Right lobe of liver (tissue), 6 donors: ENCODE measurements at regions not wholly inside any gene's neighbourhood (a gene's known extent, or its start where the extent isn't known, plus 50 kb on each side); places are given as distances from the start of the nearest gene placed in this dataset.

Source experiments
- ATAC-seq, 4 donors: fragments of 200-7000 bp; cut with Tn5 transposase; one replicate each; pipeline ENCODE4 v1.9.1; 2020; ENCODE audit warnings: mild to moderate bottlenecking in 4 of 4, moderate library complexity in 4 of 4
- DNase-seq, 3 donors: peaks; one replicate each; pipeline ENCODE4 v3.0.0-alpha.2; 2020
- H3K27ac ChIP-seq, 3 donors: fragments of 200-600 bp; one replicate each; pipeline ENCODE4 v1.8.0; 2022
- H3K27me3 ChIP-seq, 2 donors: fragments of 200-600 bp; one replicate each; pipeline ENCODE4 v1.8.0; 2022
- H3K36me3 ChIP-seq, 4 donors: fragments of 200-600 bp; sonication (generic) in 1 of 4; one replicate each; pipeline versions ENCODE4 v1.5.1 to v1.8.0; 2017 to 2022; ENCODE audit warnings: control low read depth in 1 of 4
- H3K4me1 ChIP-seq, 4 donors: fragments of 200-600 bp; sonication (generic) in 1 of 4; one replicate each; pipeline versions ENCODE4 v1.5.1 to v1.8.0; 2017 to 2022; ENCODE audit warnings: control low read depth in 1 of 4
- H3K4me3 ChIP-seq, 3 donors: fragments of 200-600 bp; one replicate each; pipeline ENCODE4 v1.8.0; 2022
- H3K9me3 ChIP-seq, 4 donors: fragments of 200-600 bp; sonication (generic) in 1 of 4; one replicate each; pipeline versions ENCODE4 v1.5.1 to v1.8.0; 2017 to 2022; ENCODE audit warnings: control low read depth in 1 of 4
- CTCF ChIP-seq, 4 donors: fragments of 200-600 bp in 3 of 4; fragments of 450-650 bp in 1 of 4; IDR thresholded peaks; one replicate each; pipeline versions ENCODE4 v1.5.1 to v1.8.0; 2016 to 2022; ENCODE audit warnings: antibody characterized with exemption in 4 of 4, mild to moderate bottlenecking in 2 of 4
- POLR2A ChIP-seq: fragments of 450-650 bp; IDR thresholded peaks from one replicate; pipeline ENCODE4 v1.6.1; 2017; ENCODE audit warnings: antibody characterized with exemption, mild to moderate bottlenecking
- WGBS: methylation state at CpG from one replicate; pipeline ENCODE4 v1.1.6; 2018; ENCODE audit warnings: low coverage, low lambda C conversion rate; ENCODE audit not compliant: insufficient coverage; ENCODE audit errors: missing lambda C conversion rate; 5-methylcytosine and 5-hydroxymethylcytosine counted together
- intact Hi-C, 2 donors: fragments of 100-400 bp; cut with DNase I; formaldehyde crosslinking; loops; one replicate each; pipeline versions ENCODE4 v1.11.2 to v1.14.1; 2022
- donor health status: DM: no; HTN: yes; CAD: no.
- donor health status: DM: no; HTN: no; CAD: no.
- donor health status: DM: no; HTN: no; CAD: no.
- donor health status: DM: no; HTN: yes; CAD: no.
- donor health status: DM: no; HTN: yes; CAD: no.

GRCh38 chr9:118034701-118035100, 330.5 kb downstream of the TLR4 start:
- Histone ChIP-seq H3K27me3 (no peaks in the 10 kb centered on the region), H3K36me3 (no peaks in the 10 kb centered on the region), H3K4me3 (no peak overlapping the region), H3K27ac (no peak overlapping the region), H3K9me3 (no peaks in the 10 kb centered on the region), H3K4me1 (no peaks in the 10 kb centered on the region)
- DNase-seq (no peak), ATAC-seq (no peak)
- no peak for TF ChIP-seq CTCF (IDR thresholded peaks at IDR 0.05)
- TF ChIP-seq POLR2A, result no peak
- intact Hi-C loops, result no loop called here
- 32% methylated on average over 1 of the region's 1 CpG for WGBS

- 36% methylated on average over 2 of the region's 2 CpGs for WGBS
- no peaks in the 10 kb centered on the region for H3K27me3 ChIP-seq
- DNase-seq (no peak), ATAC-seq (no peak)
- intact Hi-C loops, result no loop called here
- H3K9me3 ChIP-seq, result no peaks in the 10 kb centered on the region
- H3K27ac ChIP-seq, result no peak overlapping the region
- H3K36me3 ChIP-seq, result no peaks in the 10 kb centered on the region
- H3K4me3 ChIP-seq, result no peak overlapping the region
- TF ChIP-seq POLR2A (no peak), CTCF (IDR thresholded peaks at IDR 0.05) (no peak)
- no peaks in the 10 kb centered on the region for H3K4me1 ChIP-seq
Observed at GRCh38 chr9:118038713-118039112, 334.5 kb downstream of the TLR4 start.

- Histone ChIP-seq H3K4me3 (no peak overlapping the region), H3K36me3 (no peaks in the 10 kb centered on the region), H3K27ac (no peak overlapping the region), H3K4me1 (no peaks in the 10 kb centered on the region), H3K27me3 (no peaks in the 10 kb centered on the region), H3K9me3 (no peaks in the 10 kb centered on the region)
- ATAC-seq (no peak), DNase-seq (no peak)
- TF ChIP-seq CTCF (IDR thresholded peaks at IDR 0.05), result no peak
- no peak for TF ChIP-seq POLR2A
- 34% methylated on average over 2 of the region's 2 CpGs for WGBS
- intact Hi-C loops, result no loop called here
Observed at GRCh38 chr9:118058227-118058626, 354.0 kb downstream of the TLR4 start.

- intact Hi-C loops, result no loop called here
- no peak for TF ChIP-seq POLR2A
- TF ChIP-seq CTCF (IDR thresholded peaks at IDR 0.05), result no peak
- ATAC-seq (no peak), DNase-seq (peak in 1 of 3 donors; percentile 17)
- H3K9me3 ChIP-seq, result no peaks in the 10 kb centered on the region
- no peaks in the 10 kb centered on the region for H3K36me3 ChIP-seq
- 16% methylated on average over 11 of the region's 11 CpGs for WGBS
- H3K4me1 ChIP-seq, result no peaks in the 10 kb centered on the region
- no peak overlapping the region for H3K27ac ChIP-seq
- H3K27me3 ChIP-seq, result no peaks in the 10 kb centered on the region
- H3K4me3 ChIP-seq, result no peak overlapping the region
Observed at GRCh38 chr9:118059484-118060278, 355.5 kb downstream of the TLR4 start.
